Vagina (tissue), 2 donors: ENCODE measurements at regions not wholly inside any gene's neighbourhood (a gene's known extent, or its start where the extent isn't known, plus 50 kb on each side); places are given as distances from the start of the nearest gene placed in this dataset.

Experiments
- POLR2A ChIP-seq, 2 donors: fragments of 450-650 bp; IDR thresholded peaks; one replicate each; pipeline ENCODE4 v1.6.1; 2017; ENCODE audit warnings: antibody characterized with exemption in 2 of 2, mild to moderate bottlenecking in 2 of 2, moderate library complexity in 2 of 2
- TF ChIP-seq, protein P1 (sequence below), 3 experiments: fragments of 450-650 bp in 2 of 3; fragments of 200-600 bp in 1 of 3; sonication (generic) in 1 of 3; IDR thresholded peaks; one replicate each; pipeline ENCODE4 v1.5.1; 2017 to 2019; ENCODE audit warnings: antibody characterized with exemption in 3 of 3, mild to moderate bottlenecking in 2 of 3, moderate library complexity in 2 of 3

DNA sequence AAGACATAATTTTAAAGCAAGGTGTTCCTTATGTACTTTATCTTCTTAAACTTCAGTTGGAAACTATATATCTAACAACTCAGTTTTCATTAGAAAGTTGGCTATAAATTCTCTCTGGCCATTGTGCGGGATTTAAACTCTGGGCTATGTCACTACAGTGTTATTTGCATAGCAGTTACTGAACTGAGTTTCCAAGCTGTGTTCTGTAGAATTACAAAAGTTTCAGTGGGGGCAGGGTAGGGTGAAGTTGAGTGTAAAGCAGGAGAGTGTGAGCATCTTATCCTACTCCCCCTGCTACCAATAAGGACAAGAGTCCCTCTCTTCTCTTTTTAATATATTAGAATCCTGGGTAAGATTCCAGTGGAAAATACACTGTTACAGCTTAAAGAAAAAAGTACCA, 254.5 kb upstream of the SLITRK2 start:
- TF ChIP-seq, protein P1, sequence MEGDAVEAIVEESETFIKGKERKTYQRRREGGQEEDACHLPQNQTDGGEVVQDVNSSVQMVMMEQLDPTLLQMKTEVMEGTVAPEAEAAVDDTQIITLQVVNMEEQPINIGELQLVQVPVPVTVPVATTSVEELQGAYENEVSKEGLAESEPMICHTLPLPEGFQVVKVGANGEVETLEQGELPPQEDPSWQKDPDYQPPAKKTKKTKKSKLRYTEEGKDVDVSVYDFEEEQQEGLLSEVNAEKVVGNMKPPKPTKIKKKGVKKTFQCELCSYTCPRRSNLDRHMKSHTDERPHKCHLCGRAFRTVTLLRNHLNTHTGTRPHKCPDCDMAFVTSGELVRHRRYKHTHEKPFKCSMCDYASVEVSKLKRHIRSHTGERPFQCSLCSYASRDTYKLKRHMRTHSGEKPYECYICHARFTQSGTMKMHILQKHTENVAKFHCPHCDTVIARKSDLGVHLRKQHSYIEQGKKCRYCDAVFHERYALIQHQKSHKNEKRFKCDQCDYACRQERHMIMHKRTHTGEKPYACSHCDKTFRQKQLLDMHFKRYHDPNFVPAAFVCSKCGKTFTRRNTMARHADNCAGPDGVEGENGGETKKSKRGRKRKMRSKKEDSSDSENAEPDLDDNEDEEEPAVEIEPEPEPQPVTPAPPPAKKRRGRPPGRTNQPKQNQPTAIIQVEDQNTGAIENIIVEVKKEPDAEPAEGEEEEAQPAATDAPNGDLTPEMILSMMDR (IDR thresholded peaks at IDR 0.05) = no peak
- TF ChIP-seq POLR2A (IDR thresholded peaks at IDR 0.05) = no peak
